HepG2 (cell line): ENCODE measurements at regions not wholly inside any gene's neighbourhood (a gene's known extent, or its start where the extent isn't known, plus 50 kb on each side); places are given as distances from the start of the nearest gene placed in this dataset.

ENCODE experiments used
- ATAC-seq: fragments of 200-7000 bp; cut with Tn5 transposase; 3 replicates; pipeline ENCODE4 v1.9.1; 2020; ENCODE audit warnings: mild to moderate bottlenecking, moderate library complexity
- BruUV-seq: library from RNA; stranded (reverse); fragments of 400-500 nt; replicated peaks from 2 replicates; lab custom pipeline; 2021; lab: Mats Ljungman, UMichigan
- CTCF ChIA-PET: fragments of 300-600 bp; formaldehyde crosslinking; extraction: SDS; loops from one replicate; lab custom pipeline; 2021; ENCODE audit warnings: low total read pairs, inconsistent platforms, low intra/inter-chr PET ratio; lab: Yijun Ruan, JAX
- POLR2A ChIA-PET: fragments of 350-600 bp; sonication (Branson Sonifier 250); formaldehyde crosslinking; loops from one replicate; lab custom pipeline; 2020; ENCODE audit warnings: antibody characterized with exemption, inconsistent platforms; lab: Yijun Ruan, JAX
- DNase-seq: peaks from one replicate; pipeline ENCODE4 v3.0.0-alpha.2; 2015; ENCODE audit warnings: low spot score
- FAIRE-seq: peaks from 3 replicates; lab custom pipeline; 2011; peaks lifted over from hg19 to GRCh38; lab: Jason Lieb, UNC
- H2AFZ ChIP-seq: one replicate; pipeline ENCODE4 v1.6.1; 2011; ENCODE audit warnings: low read length, inconsistent platforms
- H3K27ac ChIP-seq: fragments of 300-600 bp; 3 replicates; pipeline ENCODE4 v1.8.0; 2011; ENCODE audit warnings: mixed run types, mild to moderate bottlenecking, mixed read lengths, low read length, inconsistent platforms; ENCODE audit not compliant: insufficient read depth; ENCODE audit errors: extremely low read length
- H3K27me3 ChIP-seq, 2 experiments: fragments of 200-600 bp in 1 of 2; 2 replicates in 1 of 2; 3 replicates in 1 of 2; pipeline versions ENCODE4 v1.6.0 to v1.8.0; 2011; ENCODE audit warnings: low read length in 2 of 2, mild to moderate bottlenecking in 2 of 2, moderate library complexity in 2 of 2, inconsistent platforms in 1 of 2; ENCODE audit not compliant: insufficient read depth in 2 of 2, control insufficient read depth in 1 of 2
- H3K36me3 ChIP-seq, 2 experiments: fragments of 200-600 bp in 1 of 2; replicated peaks in 1 of 2; 2 replicates in 1 of 2; 3 replicates in 1 of 2; pipeline versions ENCODE4 v1.5.1 to v1.8.0; 2011; ENCODE audit warnings: low read length in 2 of 2, inconsistent platforms in 1 of 2; ENCODE audit not compliant: insufficient read depth in 2 of 2, control insufficient read depth in 1 of 2
- H3K4me1 ChIP-seq: 2 replicates; pipeline ENCODE4 v1.5.1; 2012; ENCODE audit warnings: low read length, inconsistent platforms; ENCODE audit not compliant: insufficient read depth
- H3K4me2 ChIP-seq: 2 replicates; pipeline ENCODE4 v1.6.0; 2011; ENCODE audit warnings: low read depth, low read length, inconsistent platforms
- H3K4me3 ChIP-seq, 3 experiments: fragments of 200-600 bp in 1 of 3; sonication (generic), shearing (Covaris generic) in 1 of 3; replicated peaks in 1 of 3; 2 replicates each; pipeline ENCODE4 v1.5.1; 2011 to 2016; ENCODE audit warnings: low read length in 3 of 3, inconsistent platforms in 2 of 3, low read depth in 2 of 3, mild to moderate bottlenecking in 2 of 3, control low read depth in 1 of 3, mixed read lengths in 1 of 3; ENCODE audit not compliant: insufficient read depth in 1 of 3
- H3K79me2 ChIP-seq: one replicate; pipeline ENCODE4 v1.6.1; 2011; ENCODE audit warnings: low read length, inconsistent platforms; ENCODE audit not compliant: insufficient read depth
- H3K9ac ChIP-seq: 2 replicates; pipeline ENCODE4 v1.6.0; 2011; ENCODE audit warnings: mild to moderate bottlenecking, low read depth, low read length, inconsistent platforms; ENCODE audit not compliant: insufficient read depth
- H3K9me3 ChIP-seq: 2 replicates; pipeline ENCODE4 v1.5.1; 2012; ENCODE audit warnings: mild to moderate bottlenecking, low read length
- H4K20me1 ChIP-seq: 2 replicates; pipeline ENCODE4 v1.6.0; 2011; ENCODE audit warnings: inconsistent platforms, mild to moderate bottlenecking, low read length, moderate library complexity; ENCODE audit not compliant: insufficient read depth
- EEA1 ChIP-seq: sonication (generic); formaldehyde crosslinking; IDR thresholded peaks from 2 replicates; pipeline ENCODE4 v1.5.1; 2020; ENCODE audit warnings: mild to moderate bottlenecking, missing genetic modification reagents, borderline replicate concordance
- MYNN ChIP-seq: sonication (generic); formaldehyde crosslinking; IDR thresholded peaks from 2 replicates; pipeline ENCODE4 v1.4.0; 2020; ENCODE audit warnings: mild to moderate bottlenecking, low read depth, missing genetic modification reagents
- PRDM4 ChIP-seq: sonication (generic); formaldehyde crosslinking; IDR thresholded peaks from 2 replicates; pipeline ENCODE4 v1.9.0; 2021; ENCODE audit warnings: missing genetic modification reagents, borderline replicate concordance
- RAD21 ChIP-seq: fragments of 450-650 bp; formaldehyde crosslinking; IDR thresholded peaks from 2 replicates; pipeline ENCODE4 v1.5.0; 2020; ENCODE audit warnings: mild to moderate bottlenecking
- STAG1 ChIP-seq: sonication (generic); formaldehyde crosslinking; IDR thresholded peaks from 2 replicates; pipeline ENCODE4 v1.4.0; 2020; ENCODE audit warnings: missing genetic modification reagents
- ZNF512 ChIP-seq: sonication (generic); formaldehyde crosslinking; IDR thresholded peaks from 2 replicates; pipeline ENCODE4 v1.4.0; 2020; ENCODE audit warnings: mild to moderate bottlenecking, missing genetic modification reagents
- ZNF720 ChIP-seq: sonication (generic); formaldehyde crosslinking; IDR thresholded peaks from 2 replicates; pipeline ENCODE4 v1.4.0; 2020; ENCODE audit warnings: missing genetic modification reagents
- ZNF780A ChIP-seq: sonication (generic); formaldehyde crosslinking; IDR thresholded peaks from 2 replicates; pipeline ENCODE4 v1.8.0; 2022; ENCODE audit warnings: mild to moderate bottlenecking, missing genetic modification reagents, moderate library complexity
- ZNF878 ChIP-seq: sonication (generic); formaldehyde crosslinking; IDR thresholded peaks from 2 replicates; pipeline ENCODE4 v1.8.1; 2023; ENCODE audit warnings: mild to moderate bottlenecking, missing genetic modification reagents, moderate library complexity
- WGBS: methylation state at CpG from one replicate; pipeline ENCODE4 v1.1.6; 2017; ENCODE audit warnings: low lambda C conversion rate; 5-methylcytosine and 5-hydroxymethylcytosine counted together
- in situ Hi-C: cut with HindIII; loops from 2 replicates; pipeline ENCODE4 v1.10.0; 2017; ENCODE audit warnings: low pct_unique_long_range_greater_than_20kb; ENCODE audit not compliant: extremely low pct_ligation_motif_present
- intact Hi-C: fragments of 100-400 bp; cut with micrococcal nuclease; formaldehyde crosslinking; loops from one replicate; pipeline ENCODE4 v1.10.0; 2022; ENCODE audit not compliant: unreplicated experiment

- TF ChIP-seq ZNF512: no peak
These were observed 122.6 kb downstream of the P2RY1 start (continued) for GRCh38 chr3:152957491-152957890.

- Histone ChIP-seq H3K36me3 (no peaks in the 10 kb centered on the region), H4K20me1 (no peaks in the 10 kb centered on the region), H3K27ac (no peak overlapping the region), H2AFZ (no peak overlapping the region), H3K79me2 (no peaks in the 10 kb centered on the region), H3K4me3 (no peak overlapping the region), H3K9me3 (no peaks in the 10 kb centered on the region), H3K27me3 (no peaks in the 10 kb centered on the region), H3K9ac (no peak overlapping the region), H3K4me2 (no peak overlapping the region), H3K4me1 (peaks cover 18% of the 10 kb centered on the region; the same call in 1 of the 2 replicates)
- ChIA-PET POLR2A (no interaction called here), CTCF (no interaction called here)
- DNase-seq (no peak), FAIRE-seq (no peak), ATAC-seq (no peak)
- intact Hi-C loops: no loop called here
- WGBS: 65% methylated on average over 3 of the region's 3 CpGs
- in situ Hi-C loops: no loop called here
- no TSS peak for BruUV-seq
- TF ChIP-seq ZNF720 (CRISPR knock-in tag): no peak
- no peak for TF ChIP-seq MYNN (CRISPR knock-in tag)
- no peak for TF ChIP-seq EEA1
- no peak for TF ChIP-seq PRDM4 (CRISPR knock-in tag)
- TF ChIP-seq STAG1 (CRISPR knock-in tag): no peak
- no peak for TF ChIP-seq ZNF878 (CRISPR knock-in tag)
- TF ChIP-seq RAD21 (CRISPR knock-in tag): no peak
- TF ChIP-seq ZNF780A (CRISPR knock-in tag): no peak
These were observed 124.4 kb downstream of the P2RY1 start for GRCh38 chr3:152959307-152959706.
